Astrocyte (in vitro differentiated cells and primary cell): ENCODE measurements at regions not wholly inside any gene's neighbourhood (a gene's known extent, or its start where the extent isn't known, plus 50 kb on each side); places are given as distances from the start of the nearest gene placed in this dataset.

Experiments
- DNase-seq: peaks from one replicate; pipeline ENCODE4 v3.0.0-alpha.2; 2010; ENCODE audit warnings: low read depth
- FAIRE-seq: peaks from 2 replicates; lab custom pipeline; 2011; peaks lifted over from hg19 to GRCh38; lab: Jason Lieb, UNC
- H2AFZ ChIP-seq: 2 replicates; pipeline ENCODE4 v1.6.0; 2012; ENCODE audit warnings: low read depth, low read length, inconsistent platforms
- H3K27ac ChIP-seq: 2 replicates; pipeline ENCODE4 v1.5.1; 2011; ENCODE audit warnings: low read depth, low read length, inconsistent platforms
- H3K27me3 ChIP-seq: 2 replicates; pipeline ENCODE4 v1.6.0; 2011; ENCODE audit warnings: low read length, inconsistent platforms; ENCODE audit not compliant: insufficient read depth
- H3K36me3 ChIP-seq: 2 replicates; pipeline ENCODE4 v1.5.1; 2011; ENCODE audit warnings: low read length, inconsistent platforms; ENCODE audit not compliant: insufficient read depth
- H3K4me1 ChIP-seq: 2 replicates; pipeline ENCODE4 v1.5.1; 2011; ENCODE audit warnings: low read length, inconsistent platforms; ENCODE audit not compliant: insufficient read depth
- H3K4me2 ChIP-seq: 2 replicates; pipeline ENCODE4 v1.6.0; 2012; ENCODE audit warnings: low read length, inconsistent platforms
- H3K4me3 ChIP-seq: 2 replicates; pipeline ENCODE4 v1.5.1; 2011; ENCODE audit warnings: low read depth, mild to moderate bottlenecking, low read length, inconsistent platforms; ENCODE audit not compliant: insufficient read depth
- H3K79me2 ChIP-seq: 2 replicates; pipeline ENCODE4 v1.6.0; 2012; ENCODE audit warnings: mild to moderate bottlenecking, low read length, inconsistent platforms; ENCODE audit not compliant: insufficient read depth
- H3K9ac ChIP-seq: 2 replicates; pipeline ENCODE4 v1.6.0; 2012; ENCODE audit warnings: mild to moderate bottlenecking, low read length, inconsistent platforms
- H3K9me3 ChIP-seq: 2 replicates; pipeline ENCODE4 v1.5.1; 2012; ENCODE audit warnings: low read depth, mild to moderate bottlenecking, low read length, inconsistent platforms; ENCODE audit not compliant: insufficient read depth
- H4K20me1 ChIP-seq: 2 replicates; pipeline ENCODE4 v1.6.0; 2012; ENCODE audit warnings: low read length, inconsistent platforms; ENCODE audit not compliant: insufficient read depth
- H3K27ac Mint-ChIP-seq: one replicate; pipeline ENCODE4 v1.8.0; 2021; ENCODE audit warnings: mild to moderate bottlenecking, mixed read lengths; ENCODE audit not compliant: unreplicated experiment
- H3K27me3 Mint-ChIP-seq: one replicate; pipeline ENCODE4 v1.8.0; 2021; ENCODE audit warnings: low read depth, mixed read lengths; ENCODE audit not compliant: unreplicated experiment
- H3K36me3 Mint-ChIP-seq: one replicate; pipeline ENCODE4 v1.8.0; 2021; ENCODE audit warnings: low read depth, mixed read lengths; ENCODE audit not compliant: unreplicated experiment
- H3K4me1 Mint-ChIP-seq: one replicate; pipeline ENCODE4 v1.8.0; 2021; ENCODE audit warnings: low read depth, mixed read lengths; ENCODE audit not compliant: unreplicated experiment
- H3K4me3 Mint-ChIP-seq: one replicate; pipeline ENCODE4 v1.8.0; 2021; ENCODE audit warnings: mild to moderate bottlenecking, moderate library complexity, mixed read lengths; ENCODE audit not compliant: unreplicated experiment
- H3K9me3 Mint-ChIP-seq: one replicate; pipeline ENCODE4 v1.8.0; 2021; ENCODE audit warnings: mild to moderate bottlenecking, mixed read lengths; ENCODE audit not compliant: unreplicated experiment
- EZH2 ChIP-seq: IDR thresholded peaks from 2 replicates; pipeline ENCODE4 v1.6.1; 2012; ENCODE audit warnings: mild to moderate bottlenecking, low read length, inconsistent platforms; ENCODE audit not compliant: insufficient read depth
- TF ChIP-seq, protein P1 (sequence below): IDR thresholded peaks from 2 replicates; pipeline ENCODE4 v1.5.1; 2011; ENCODE audit warnings: low read depth, mild to moderate bottlenecking, inconsistent platforms, low read length, moderate library complexity; ENCODE audit not compliant: insufficient read depth

DNA sequence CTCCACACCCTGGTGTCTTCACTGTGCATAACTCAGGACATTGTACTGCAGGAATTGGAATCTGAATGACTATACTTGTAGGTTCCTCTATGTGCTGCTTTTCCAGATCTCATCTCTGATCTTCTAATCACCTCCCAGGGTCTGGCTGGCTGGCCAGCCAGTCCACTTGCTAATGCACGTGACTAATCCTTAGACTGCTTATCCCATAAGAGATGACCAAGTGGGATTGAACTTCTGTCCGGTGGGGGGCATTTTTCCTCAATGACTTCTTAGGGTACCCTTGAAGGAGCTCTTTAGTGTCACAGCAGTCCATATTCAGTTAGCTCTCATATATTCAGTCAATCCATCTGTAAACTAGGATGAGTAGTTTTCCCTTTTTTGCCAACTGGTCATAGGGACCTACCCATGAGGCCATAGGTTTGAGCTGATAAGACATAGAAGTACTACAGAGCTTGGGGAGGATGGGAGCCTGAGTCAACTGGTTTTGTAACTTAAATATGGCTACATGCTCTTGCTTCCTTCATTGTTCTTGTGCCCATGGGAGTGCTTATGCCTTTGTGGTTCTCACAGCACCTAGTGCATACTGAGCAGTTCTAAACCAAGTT, 71.9 kb upstream of the WDR1 start:
- H3K27me3 ChIP-seq: no peaks in the 10 kb centered on the region
- no peak overlapping the region for H3K4me2 ChIP-seq
- no peak overlapping the region for H3K9ac ChIP-seq
- H3K79me2 ChIP-seq: no peaks in the 10 kb centered on the region
- no peak overlapping the region for H2AFZ ChIP-seq
- DNase-seq (no peak), FAIRE-seq (no peak)
- TF ChIP-seq, protein P1, sequence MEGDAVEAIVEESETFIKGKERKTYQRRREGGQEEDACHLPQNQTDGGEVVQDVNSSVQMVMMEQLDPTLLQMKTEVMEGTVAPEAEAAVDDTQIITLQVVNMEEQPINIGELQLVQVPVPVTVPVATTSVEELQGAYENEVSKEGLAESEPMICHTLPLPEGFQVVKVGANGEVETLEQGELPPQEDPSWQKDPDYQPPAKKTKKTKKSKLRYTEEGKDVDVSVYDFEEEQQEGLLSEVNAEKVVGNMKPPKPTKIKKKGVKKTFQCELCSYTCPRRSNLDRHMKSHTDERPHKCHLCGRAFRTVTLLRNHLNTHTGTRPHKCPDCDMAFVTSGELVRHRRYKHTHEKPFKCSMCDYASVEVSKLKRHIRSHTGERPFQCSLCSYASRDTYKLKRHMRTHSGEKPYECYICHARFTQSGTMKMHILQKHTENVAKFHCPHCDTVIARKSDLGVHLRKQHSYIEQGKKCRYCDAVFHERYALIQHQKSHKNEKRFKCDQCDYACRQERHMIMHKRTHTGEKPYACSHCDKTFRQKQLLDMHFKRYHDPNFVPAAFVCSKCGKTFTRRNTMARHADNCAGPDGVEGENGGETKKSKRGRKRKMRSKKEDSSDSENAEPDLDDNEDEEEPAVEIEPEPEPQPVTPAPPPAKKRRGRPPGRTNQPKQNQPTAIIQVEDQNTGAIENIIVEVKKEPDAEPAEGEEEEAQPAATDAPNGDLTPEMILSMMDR: no peak
- no peak for TF ChIP-seq EZH2
- no peak overlapping the region for H3K4me3 ChIP-seq
- Mint-ChIP-seq H3K27me3 (peaks cover 24% of the 10 kb centered on the region), H3K4me3 (no peak overlapping the region), H3K36me3 (no peaks in the 10 kb centered on the region), H3K27ac (no peak overlapping the region), H3K9me3 (peaks cover 5% of the 10 kb centered on the region), H3K4me1 (peaks cover 6% of the 10 kb centered on the region)
- H3K9me3 ChIP-seq: no peaks in the 10 kb centered on the region
- H3K36me3 ChIP-seq: no peaks in the 10 kb centered on the region
- no peak overlapping the region for H3K27ac ChIP-seq
- no peaks in the 10 kb centered on the region for H4K20me1 ChIP-seq
- H3K4me1 ChIP-seq: no peaks in the 10 kb centered on the region

DNA sequence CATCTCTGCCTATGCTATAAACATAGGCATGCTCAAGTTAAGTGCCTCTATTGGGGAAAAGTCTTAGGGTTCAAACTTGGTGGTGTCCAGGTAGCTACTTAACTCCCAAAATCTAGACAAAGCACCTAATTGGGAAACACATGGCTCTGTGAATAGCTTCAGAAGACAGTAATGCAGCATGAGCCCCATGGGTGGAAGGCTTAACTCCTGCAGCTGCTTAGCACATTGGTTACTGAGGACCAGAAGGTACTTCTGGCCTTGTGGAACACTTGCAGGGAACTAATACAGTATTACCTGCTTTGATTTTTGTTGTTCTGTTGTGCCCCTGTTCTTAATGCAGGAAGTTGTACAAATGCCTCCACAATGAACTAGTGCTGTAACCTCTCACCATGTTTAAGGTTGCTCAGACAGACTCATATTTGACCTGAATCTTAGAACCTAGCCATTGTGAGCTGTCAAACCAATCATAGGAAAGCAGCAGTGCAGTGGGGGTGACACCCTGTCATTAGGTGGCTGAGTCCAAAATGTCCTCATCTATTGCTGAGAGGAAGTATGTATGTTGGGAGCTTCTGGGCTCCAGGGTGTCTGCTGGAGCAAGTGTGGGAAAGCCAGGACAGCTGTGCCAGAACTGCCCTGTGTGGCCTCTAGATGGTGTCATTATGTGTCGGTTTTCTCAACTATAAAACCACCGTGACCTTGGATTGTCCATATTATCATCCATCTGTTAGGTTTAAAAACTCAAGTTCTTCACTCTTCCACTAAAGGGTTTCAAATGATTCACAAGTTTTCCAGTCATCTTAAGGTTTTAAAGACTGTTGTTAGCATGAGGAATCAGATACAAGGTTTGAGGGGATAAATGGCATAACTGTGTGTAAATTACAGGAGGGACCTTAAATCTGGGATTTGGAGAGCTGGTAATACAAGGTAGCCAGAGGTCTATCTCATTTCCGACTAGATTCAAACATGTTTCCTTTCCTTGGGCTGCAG, 69.9 kb upstream of the WDR1 start:
- no peak overlapping the region for H3K4me3 Mint-ChIP-seq
- Histone ChIP-seq H2AFZ (no peak overlapping the region), H3K9me3 (no peaks in the 10 kb centered on the region), H3K36me3 (no peaks in the 10 kb centered on the region), H3K9ac (no peak overlapping the region), H4K20me1 (no peaks in the 10 kb centered on the region), H3K4me3 (no peak overlapping the region), H3K4me2 (no peak overlapping the region), H3K27ac (no peak overlapping the region), H3K79me2 (no peaks in the 10 kb centered on the region), H3K4me1 (no peaks in the 10 kb centered on the region), H3K27me3 (no peaks in the 10 kb centered on the region)
- DNase-seq: no peak
- H3K27ac Mint-ChIP-seq: no peak overlapping the region
- no peak for TF ChIP-seq EZH2
- TF ChIP-seq, protein P1: no peak
- H3K9me3 Mint-ChIP-seq: peaks cover 5% of the 10 kb centered on the region
- peaks cover 9% of the 10 kb centered on the region for H3K4me1 Mint-ChIP-seq
- peaks cover 8% of the 10 kb centered on the region for H3K27me3 Mint-ChIP-seq
- no peaks in the 10 kb centered on the region for H3K36me3 Mint-ChIP-seq
- FAIRE-seq: no peak
